K562 (cell line): ENCODE measurements at regions not wholly inside any gene's neighbourhood (a gene's known extent, or its start where the extent isn't known, plus 50 kb on each side); places are given as distances from the start of the nearest gene placed in this dataset.
A peak's percentile ranks its signal among the peaks of the same experiment; 100 is the strongest.

ENCODE experiments used
- ARID1B ChIP-seq: fragments of 450-650 bp; IDR thresholded peaks from 2 replicates; pipeline ENCODE4 v1.6.1; 2016; ENCODE audit warnings: antibody characterized with exemption, mild to moderate bottlenecking, inconsistent platforms
- BACH1 ChIP-seq: fragments of 200-800 bp; sonication (Bioruptor generic); IDR thresholded peaks from 2 replicates; pipeline ENCODE4 v1.6.1; 2016; ENCODE audit warnings: missing genetic modification characterization, missing compliant biosample characterization
- CXXC5 ChIP-seq: fragments of 250-450 bp; sonication (Bioruptor Pico); IDR thresholded peaks from 2 replicates; pipeline ENCODE4 v1.8.0; 2022; ENCODE audit warnings: inconsistent platforms, mild to moderate bottlenecking, moderate library complexity
- JUND ChIP-seq, 2 experiments: IDR thresholded peaks; 2 replicates in 1 of 2; 3 replicates in 1 of 2; pipeline ENCODE4 v1.6.1; 2011; ENCODE audit warnings: borderline replicate concordance in 2 of 2, low read depth in 2 of 2, low read length in 2 of 2, improper control_type of control experiment in 1 of 2, missing biosample characterization in 1 of 2, missing genetic modification characterization in 1 of 2, missing genetic modification reagents in 1 of 2
- MAZ ChIP-seq, 2 experiments: fragments of 450-650 bp in 1 of 2; sonication (generic) in 1 of 2; formaldehyde crosslinking; IDR thresholded peaks in 1 of 2; conservative IDR thresholded peaks in 1 of 2; 2 replicates each; pipeline versions ENCODE4 v1.4.0 to v1.5.0; 2020; ENCODE audit warnings: mild to moderate bottlenecking in 1 of 2, missing genetic modification reagents in 1 of 2
- PBX2 ChIP-seq, 2 experiments: IDR thresholded peaks in 1 of 2; conservative IDR thresholded peaks in 1 of 2; 2 replicates each; pipeline ENCODE4 v1.6.1; 2016; ENCODE audit warnings: low read depth in 2 of 2, mild to moderate bottlenecking in 1 of 2, missing compliant biosample characterization in 1 of 2, missing genetic modification characterization in 1 of 2, moderate library complexity in 1 of 2
- ZBTB11 ChIP-seq, 3 experiments: fragments of 200-800 bp in 1 of 3; fragments of 250-450 bp in 1 of 3; fragments of 450-650 bp in 1 of 3; sonication (Bioruptor Pico) in 1 of 3; sonication (Bioruptor generic) in 1 of 3; formaldehyde crosslinking in 1 of 3; IDR thresholded peaks; 2 replicates each; pipeline versions ENCODE4 v1.6.1 to v1.8.0; 2016 to 2022; ENCODE audit warnings: mild to moderate bottlenecking in 2 of 3, missing genetic modification characterization in 2 of 3, missing compliant biosample characterization in 1 of 3, moderate library complexity in 1 of 3

GRCh38 chr4:179750374-179750773 lies 2308.1 kb upstream of the AGA start (continued):
- TF ChIP-seq CXXC5: peak; percentile 70
- TF ChIP-seq PBX2 (CRISPR knock-in tag; IDR thresholded peaks at IDR 0.05; ENCODE audit: low read depth): no peak
- peak; percentile 91 for TF ChIP-seq PBX2 (tag; conservative IDR thresholded peaks at IDR 0.05; ENCODE audit: low read depth)
- TF ChIP-seq BACH1 (tag): no peak
- TF ChIP-seq MAZ (CRISPR knock-in tag; conservative IDR thresholded peaks at IDR 0.05 in 1 of 2, IDR thresholded peaks at IDR 0.05 in 1 of 2): 0 out of 4 replicates have a peak, but pooled peaks of 1 of the 2 experiments have one; percentile 25
- TF ChIP-seq JUND (IDR thresholded peaks at IDR 0.05; ENCODE audit: borderline replicate concordance, low read depth, low read length): no peak
- TF ChIP-seq JUND (tag; IDR thresholded peaks at IDR 0.05; ENCODE audit: borderline replicate concordance, low read depth, low read length): 0 out of 3 replicates have a peak, but pooled peaks have one; percentile 10
- TF ChIP-seq ZBTB11 (CRISPR knock-in tag; IDR thresholded peaks at IDR 0.05): 0 out of 6 replicates have a peak, but pooled peaks of 1 of the 3 experiments have one; percentile 30
- TF ChIP-seq ARID1B: peak; percentile 81
